Astrocyte (in vitro differentiated cells and primary cell): ENCODE measurements at regions not wholly inside any gene's neighbourhood (a gene's known extent, or its start where the extent isn't known, plus 50 kb on each side); places are given as distances from the start of the nearest gene placed in this dataset.

ENCODE experiments used
- EZH2 ChIP-seq: IDR thresholded peaks from 2 replicates; pipeline ENCODE4 v1.6.1; 2012; ENCODE audit warnings: mild to moderate bottlenecking, low read length, inconsistent platforms; ENCODE audit not compliant: insufficient read depth
- TF ChIP-seq, protein P1 (sequence below): IDR thresholded peaks from 2 replicates; pipeline ENCODE4 v1.5.1; 2011; ENCODE audit warnings: low read depth, mild to moderate bottlenecking, inconsistent platforms, low read length, moderate library complexity; ENCODE audit not compliant: insufficient read depth

- TF ChIP-seq, protein P1, sequence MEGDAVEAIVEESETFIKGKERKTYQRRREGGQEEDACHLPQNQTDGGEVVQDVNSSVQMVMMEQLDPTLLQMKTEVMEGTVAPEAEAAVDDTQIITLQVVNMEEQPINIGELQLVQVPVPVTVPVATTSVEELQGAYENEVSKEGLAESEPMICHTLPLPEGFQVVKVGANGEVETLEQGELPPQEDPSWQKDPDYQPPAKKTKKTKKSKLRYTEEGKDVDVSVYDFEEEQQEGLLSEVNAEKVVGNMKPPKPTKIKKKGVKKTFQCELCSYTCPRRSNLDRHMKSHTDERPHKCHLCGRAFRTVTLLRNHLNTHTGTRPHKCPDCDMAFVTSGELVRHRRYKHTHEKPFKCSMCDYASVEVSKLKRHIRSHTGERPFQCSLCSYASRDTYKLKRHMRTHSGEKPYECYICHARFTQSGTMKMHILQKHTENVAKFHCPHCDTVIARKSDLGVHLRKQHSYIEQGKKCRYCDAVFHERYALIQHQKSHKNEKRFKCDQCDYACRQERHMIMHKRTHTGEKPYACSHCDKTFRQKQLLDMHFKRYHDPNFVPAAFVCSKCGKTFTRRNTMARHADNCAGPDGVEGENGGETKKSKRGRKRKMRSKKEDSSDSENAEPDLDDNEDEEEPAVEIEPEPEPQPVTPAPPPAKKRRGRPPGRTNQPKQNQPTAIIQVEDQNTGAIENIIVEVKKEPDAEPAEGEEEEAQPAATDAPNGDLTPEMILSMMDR = no peak
- TF ChIP-seq EZH2 = no peak
Measured at GRCh38 chr5:133792024-133792423, 176.4 kb downstream of the C5orf15 start.
